Caco-2 (cell line): ENCODE measurements at regions not wholly inside any gene's neighbourhood (a gene's known extent, or its start where the extent isn't known, plus 50 kb on each side); places are given as distances from the start of the nearest gene placed in this dataset.

Source experiments
- BruUV-seq: library from RNA; stranded (reverse); fragments of 400-500 nt; replicated peaks from 2 replicates; lab custom pipeline; 2021; lab: Mats Ljungman, UMichigan
- CTCF ChIA-PET: fragments of 300-600 bp; sonication (Branson Sonifier 250); formaldehyde crosslinking; loops from one replicate; lab custom pipeline; 2022; ENCODE audit warnings: antibody characterized with exemption; lab: Charles Lee
- POLR2A ChIA-PET: fragments of 300-600 bp; sonication (Branson Sonifier 250); formaldehyde crosslinking; loops from one replicate; lab custom pipeline; 2022; ENCODE audit warnings: antibody characterized with exemption; lab: Charles Lee
- DNase-seq, 2 experiments: peaks; one replicate each; pipeline versions ENCODE4 v3.0.0 to v3.0.0-alpha.2; 2020 to 2022
- H3K27me3 ChIP-seq: replicated peaks from 2 replicates; pipeline ENCODE4 v1.6.0; 2011; ENCODE audit warnings: low read length; ENCODE audit not compliant: control insufficient read depth, insufficient read depth
- H3K36me3 ChIP-seq: 2 replicates; pipeline ENCODE4 v1.5.1; 2011; ENCODE audit warnings: low read length; ENCODE audit not compliant: control insufficient read depth, insufficient read depth
- H3K4me1 ChIP-seq: fragments of 250-450 bp; sonication (Bioruptor Pico); 2 replicates; pipeline ENCODE4 v1.5.1; 2020; ENCODE audit warnings: mild to moderate bottlenecking
- H3K4me3 ChIP-seq: 2 replicates; pipeline ENCODE4 v1.5.1; 2011; ENCODE audit warnings: low read depth, mild to moderate bottlenecking, control low read depth, low read length
- H3K9me3 ChIP-seq: fragments of 250-450 bp; sonication (Bioruptor Pico); 2 replicates; pipeline ENCODE4 v1.5.1; 2020; ENCODE audit warnings: mild to moderate bottlenecking, moderate library complexity
- H3K27ac Mint-ChIP-seq: one replicate; pipeline ENCODE4 v1.8.0; 2022; ENCODE audit warnings: mixed read lengths; ENCODE audit not compliant: unreplicated experiment
- H3K27me3 Mint-ChIP-seq: one replicate; pipeline ENCODE4 v1.8.0; 2022; ENCODE audit warnings: mixed read lengths; ENCODE audit not compliant: insufficient read depth, unreplicated experiment
- H3K36me3 Mint-ChIP-seq: one replicate; pipeline ENCODE4 v1.8.0; 2022; ENCODE audit warnings: mild to moderate bottlenecking, mixed read lengths; ENCODE audit not compliant: insufficient read depth, unreplicated experiment
- H3K4me1 Mint-ChIP-seq: one replicate; pipeline ENCODE4 v1.8.0; 2022; ENCODE audit warnings: low read depth, mixed read lengths; ENCODE audit not compliant: unreplicated experiment
- H3K4me3 Mint-ChIP-seq: one replicate; pipeline ENCODE4 v1.8.0; 2022; ENCODE audit warnings: mild to moderate bottlenecking, moderate library complexity, mixed read lengths; ENCODE audit not compliant: unreplicated experiment
- H3K9me3 Mint-ChIP-seq: one replicate; pipeline ENCODE4 v1.8.0; 2022; ENCODE audit warnings: mixed read lengths; ENCODE audit not compliant: unreplicated experiment
- CTCF ChIP-seq, 2 experiments: fragments of 200-600 bp in 1 of 2; IDR thresholded peaks; 1 replicate in 1 of 2; 2 replicates in 1 of 2; pipeline versions ENCODE4 v1.5.1 to v1.8.0; 2011 to 2022; ENCODE audit warnings: antibody characterized with exemption in 1 of 2, control low read depth in 1 of 2, inconsistent platforms in 1 of 2, low read depth in 1 of 2, low read length in 1 of 2, mild to moderate bottlenecking in 1 of 2, moderate library complexity in 1 of 2; ENCODE audit not compliant: insufficient read depth in 1 of 2, severe bottlenecking in 1 of 2, unreplicated experiment in 1 of 2
- intact Hi-C: fragments of 100-400 bp; cut with micrococcal nuclease; formaldehyde crosslinking; loops from one replicate; pipeline ENCODE4 v1.10.0; 2022; ENCODE audit not compliant: unreplicated experiment

- Mint-ChIP-seq H3K36me3 (no peaks in the 10 kb centered on the region), H3K4me3 (no peak overlapping the region), H3K27me3 (peaks cover 6% of the 10 kb centered on the region), H3K9me3 (no peaks in the 10 kb centered on the region), H3K27ac (no peak overlapping the region), H3K4me1 (no peaks in the 10 kb centered on the region)
- no peak overlapping the region for H3K4me3 ChIP-seq
- no peak for TF ChIP-seq CTCF (IDR thresholded peaks at IDR 0.05; ENCODE audit: insufficient read depth in 1 of 2, low read depth in 1 of 2, low read length in 1 of 2, severe bottlenecking in 1 of 2, unreplicated experiment in 1 of 2)
- no peaks in the 10 kb centered on the region for H3K27me3 ChIP-seq
- no peaks in the 10 kb centered on the region for H3K4me1 ChIP-seq
- POLR2A ChIA-PET: no interaction called here
- intact Hi-C loops: no loop called here
- no TSS peak for BruUV-seq
- CTCF ChIA-PET: no interaction called here
- no peaks in the 10 kb centered on the region for H3K36me3 ChIP-seq
- no peak for DNase-seq
- H3K9me3 ChIP-seq: no peaks in the 10 kb centered on the region
Observed at GRCh38 chr22:27050771-27051170, 393.4 kb downstream of the MIAT start.

DNA sequence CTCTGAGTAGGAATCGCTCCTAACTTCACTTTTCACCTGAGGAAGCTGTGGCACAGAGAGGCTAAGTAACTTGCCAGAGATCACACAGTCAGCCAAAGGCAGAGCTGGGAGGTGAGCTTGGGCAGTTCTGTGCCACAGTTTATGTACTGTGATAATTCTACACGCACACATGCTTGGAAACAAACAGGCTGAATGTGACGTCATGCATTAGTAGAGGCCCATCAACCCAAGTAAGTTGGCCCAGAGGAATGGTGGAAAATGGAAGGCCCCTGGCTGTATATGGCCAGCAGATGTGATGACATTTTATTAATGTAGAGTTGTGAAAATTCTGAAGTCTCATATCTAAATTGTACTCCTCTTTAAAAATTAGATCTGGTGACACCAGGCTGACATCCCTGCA is 394.0 kb downstream of the MIAT start:
- Histone ChIP-seq H3K4me1 (no peaks in the 10 kb centered on the region), H3K4me3 (no peak overlapping the region), H3K36me3 (no peaks in the 10 kb centered on the region), H3K27me3 (no peaks in the 10 kb centered on the region), H3K9me3 (no peaks in the 10 kb centered on the region)
- Mint-ChIP-seq H3K9me3 (no peaks in the 10 kb centered on the region), H3K4me3 (no peak overlapping the region), H3K27me3 (peaks cover 6% of the 10 kb centered on the region), H3K27ac (no peak overlapping the region), H3K4me1 (no peaks in the 10 kb centered on the region), H3K36me3 (no peaks in the 10 kb centered on the region)
- TF ChIP-seq CTCF (IDR thresholded peaks at IDR 0.05; ENCODE audit: insufficient read depth in 1 of 2, low read depth in 1 of 2, low read length in 1 of 2, severe bottlenecking in 1 of 2, unreplicated experiment in 1 of 2): no peak
- CTCF ChIA-PET: no interaction called here
- intact Hi-C loops: no loop called here
- POLR2A ChIA-PET: no interaction called here
- DNase-seq: no peak
- no TSS peak for BruUV-seq

DNA sequence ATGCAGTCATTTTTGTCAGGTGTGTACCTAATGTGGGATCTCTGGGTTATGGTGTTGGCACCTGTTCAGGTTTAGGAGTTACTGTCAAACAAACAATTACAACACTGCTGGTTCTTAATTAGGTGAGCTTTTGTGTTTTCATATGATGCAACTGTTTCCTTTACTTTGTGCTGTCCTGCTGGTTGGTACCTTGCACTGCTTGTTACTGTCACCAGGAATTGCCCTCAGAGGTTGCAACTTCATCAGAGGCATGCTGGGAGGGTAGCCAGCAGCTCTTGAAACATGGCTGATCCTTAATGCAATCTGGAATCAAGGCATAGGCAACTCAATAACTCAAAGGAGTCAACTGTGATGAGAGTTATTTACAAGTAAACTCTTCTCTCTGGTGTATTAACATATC is 400.3 kb downstream of the MIAT start:
- Histone ChIP-seq H3K27me3 (no peaks in the 10 kb centered on the region), H3K4me1 (no peaks in the 10 kb centered on the region), H3K36me3 (no peaks in the 10 kb centered on the region), H3K4me3 (no peak overlapping the region), H3K9me3 (no peaks in the 10 kb centered on the region)
- Mint-ChIP-seq H3K4me3 (no peak overlapping the region), H3K27ac (no peak overlapping the region), H3K27me3 (peaks cover 6% of the 10 kb centered on the region), H3K4me1 (no peaks in the 10 kb centered on the region), H3K9me3 (no peaks in the 10 kb centered on the region), H3K36me3 (no peaks in the 10 kb centered on the region)
- BruUV-seq: no TSS peak
- ChIA-PET POLR2A (no interaction called here), CTCF (no interaction called here)
- intact Hi-C loops: no loop called here
- no peak for DNase-seq
- TF ChIP-seq CTCF (IDR thresholded peaks at IDR 0.05; ENCODE audit: insufficient read depth in 1 of 2, low read depth in 1 of 2, low read length in 1 of 2, severe bottlenecking in 1 of 2, unreplicated experiment in 1 of 2): no peak
